A673 (cell line): ENCODE measurements at regions not wholly inside any gene's neighbourhood (a gene's known extent, or its start where the extent isn't known, plus 50 kb on each side); places are given as distances from the start of the nearest gene placed in this dataset.
A peak's percentile ranks its signal among the peaks of the same experiment; 100 is the strongest.

Experiments
- BruUV-seq: library from RNA; stranded (reverse); fragments of 400-500 nt; replicated peaks from 2 replicates; lab custom pipeline; 2021; lab: Mats Ljungman, UMichigan
- CTCF ChIA-PET: fragments of 300-600 bp; sonication (Branson Sonifier 250); formaldehyde crosslinking; loops from one replicate; lab custom pipeline; 2022; ENCODE audit warnings: antibody characterized with exemption; lab: Charles Lee
- POLR2A ChIA-PET: fragments of 300-600 bp; sonication (Branson Sonifier 250); formaldehyde crosslinking; loops from one replicate; lab custom pipeline; 2022; ENCODE audit warnings: antibody characterized with exemption; ENCODE audit not compliant: low non-redundant PET; lab: Charles Lee
- DNase-seq: peaks from one replicate; pipeline ENCODE4 v3.0.0-alpha.2; 2015; ENCODE audit warnings: low spot score
- H3K27ac ChIP-seq: fragments of 200-600 bp; sonication (generic); 2 replicates; pipeline ENCODE4 v1.5.1; 2016; ENCODE audit warnings: mixed run types, low read depth, mild to moderate bottlenecking, mixed read lengths, antibody characterized with exemption, low read length; ENCODE audit not compliant: poor library complexity, severe bottlenecking
- H3K27me3 ChIP-seq: fragments of 200-600 bp; sonication (generic); replicated peaks from 2 replicates; pipeline ENCODE4 v1.6.1; 2017; ENCODE audit warnings: mixed run types, low read depth, mild to moderate bottlenecking, mixed read lengths, antibody characterized with exemption, low read length; ENCODE audit not compliant: insufficient read depth, poor library complexity
- H3K36me3 ChIP-seq: fragments of 200-600 bp; sonication (generic); 2 replicates; pipeline ENCODE4 v1.6.1; 2016; ENCODE audit warnings: mixed run types, mild to moderate bottlenecking, mixed read lengths, antibody characterized with exemption, low read length; ENCODE audit not compliant: insufficient read depth, poor library complexity, severe bottlenecking
- H3K4me1 ChIP-seq: fragments of 200-600 bp; sonication (generic); 2 replicates; pipeline ENCODE4 v1.6.1; 2017; ENCODE audit warnings: mixed run types, mild to moderate bottlenecking, mixed read lengths, antibody characterized with exemption, low read length; ENCODE audit not compliant: insufficient read depth, poor library complexity, severe bottlenecking
- H3K4me3 ChIP-seq: fragments of 200-600 bp; sonication (generic); 2 replicates; pipeline ENCODE4 v1.5.1; 2016; ENCODE audit warnings: low read depth, mixed run types, mild to moderate bottlenecking, mixed read lengths, low read length; ENCODE audit not compliant: poor library complexity, severe bottlenecking
- H3K9me3 ChIP-seq: fragments of 200-600 bp; sonication (generic); 2 replicates; pipeline ENCODE4 v1.6.1; 2016; ENCODE audit warnings: mixed run types, low read depth, mild to moderate bottlenecking, mixed read lengths, antibody characterized with exemption, low read length; ENCODE audit not compliant: poor library complexity, severe bottlenecking
- EZH2 ChIP-seq: fragments of 200-600 bp; sonication (generic); IDR thresholded peaks from 2 replicates; pipeline ENCODE4 v1.6.1; 2017; ENCODE audit warnings: borderline replicate concordance, low read depth, mild to moderate bottlenecking, mixed read lengths, antibody characterized with exemption, low read length; ENCODE audit not compliant: poor library complexity, severe bottlenecking
- intact Hi-C: fragments of 100-400 bp; cut with micrococcal nuclease; formaldehyde crosslinking; loops from one replicate; pipeline ENCODE4 v1.10.0; 2022; ENCODE audit not compliant: unreplicated experiment
- TF ChIP-seq, protein P1 (sequence below): fragments of 300-800, 200-600 bp; sonication (generic); conservative IDR thresholded peaks from 2 replicates; pipeline ENCODE4 v1.5.1; 2017; ENCODE audit warnings: low read depth, mild to moderate bottlenecking, antibody characterized with exemption, low read length, moderate library complexity, mixed read lengths

DNA sequence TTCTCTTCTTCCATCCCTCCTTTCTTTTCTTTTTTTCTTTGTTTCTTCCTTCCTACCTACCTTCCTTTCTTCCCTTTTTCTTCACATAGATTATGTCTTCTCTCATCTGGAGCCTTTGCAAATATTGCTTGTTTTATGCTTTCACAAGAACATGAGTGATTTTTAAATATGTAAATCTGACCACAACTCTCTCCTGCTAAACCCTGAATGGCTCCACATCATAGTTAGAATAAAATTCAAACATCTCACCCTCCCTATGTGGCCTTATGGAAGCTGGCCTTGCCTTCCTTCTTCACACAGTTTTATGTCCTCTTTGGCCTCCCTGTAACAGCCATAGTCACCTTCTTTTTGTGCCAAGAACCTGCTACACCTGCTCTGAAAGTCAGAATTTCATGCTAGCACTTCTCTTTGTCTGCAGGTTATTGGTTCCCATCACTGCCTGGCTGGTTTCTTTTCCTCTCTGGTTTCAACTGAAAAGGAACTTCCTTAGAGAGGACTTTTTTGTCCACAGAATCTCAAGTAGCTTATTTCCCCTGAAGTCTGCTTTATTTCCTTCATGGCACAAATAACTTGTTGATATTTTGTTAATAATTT is 114.3 kb upstream of the TNC start:
- CTCF ChIA-PET: no interaction called here

DNA sequence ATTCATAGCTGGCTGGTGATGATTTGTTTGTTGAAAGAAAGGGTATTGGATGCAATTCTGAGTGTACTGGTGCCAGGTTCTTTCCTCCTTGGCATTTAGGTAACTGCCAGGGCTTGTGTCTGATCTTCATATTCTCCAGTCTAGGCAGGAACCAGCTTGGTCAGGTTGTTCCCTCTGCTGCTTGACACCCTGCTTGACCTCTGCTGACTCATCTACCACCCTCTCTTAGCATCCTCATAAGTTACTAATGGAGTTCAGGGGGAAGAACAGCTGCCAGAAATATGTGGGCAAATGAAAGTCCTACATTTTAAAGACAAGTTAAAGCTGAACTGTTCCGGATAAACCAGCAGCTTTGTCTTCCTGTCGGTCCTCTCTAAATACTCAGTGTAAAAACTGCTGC is 116.1 kb upstream of the TNC start:
- H3K4me1 ChIP-seq: peaks cover 10% of the 10 kb centered on the region
- no peaks in the 10 kb centered on the region for H3K36me3 ChIP-seq
- no peaks in the 10 kb centered on the region for H3K27me3 ChIP-seq
- DNase-seq: no peak
- ChIA-PET POLR2A (interaction anchor here (0.7 kb wide), 1 partner anchor 646 kb away, joined by 3 read pairs; the partner anchor contains the start of gene ATP6V1G1), CTCF (no interaction called here)
- H3K9me3 ChIP-seq: no peaks in the 10 kb centered on the region
- no peak for TF ChIP-seq EZH2
- TF ChIP-seq, protein P1, sequence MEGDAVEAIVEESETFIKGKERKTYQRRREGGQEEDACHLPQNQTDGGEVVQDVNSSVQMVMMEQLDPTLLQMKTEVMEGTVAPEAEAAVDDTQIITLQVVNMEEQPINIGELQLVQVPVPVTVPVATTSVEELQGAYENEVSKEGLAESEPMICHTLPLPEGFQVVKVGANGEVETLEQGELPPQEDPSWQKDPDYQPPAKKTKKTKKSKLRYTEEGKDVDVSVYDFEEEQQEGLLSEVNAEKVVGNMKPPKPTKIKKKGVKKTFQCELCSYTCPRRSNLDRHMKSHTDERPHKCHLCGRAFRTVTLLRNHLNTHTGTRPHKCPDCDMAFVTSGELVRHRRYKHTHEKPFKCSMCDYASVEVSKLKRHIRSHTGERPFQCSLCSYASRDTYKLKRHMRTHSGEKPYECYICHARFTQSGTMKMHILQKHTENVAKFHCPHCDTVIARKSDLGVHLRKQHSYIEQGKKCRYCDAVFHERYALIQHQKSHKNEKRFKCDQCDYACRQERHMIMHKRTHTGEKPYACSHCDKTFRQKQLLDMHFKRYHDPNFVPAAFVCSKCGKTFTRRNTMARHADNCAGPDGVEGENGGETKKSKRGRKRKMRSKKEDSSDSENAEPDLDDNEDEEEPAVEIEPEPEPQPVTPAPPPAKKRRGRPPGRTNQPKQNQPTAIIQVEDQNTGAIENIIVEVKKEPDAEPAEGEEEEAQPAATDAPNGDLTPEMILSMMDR: no peak
- no TSS peak for BruUV-seq
- H3K4me3 ChIP-seq: no peak overlapping the region
- intact Hi-C loops: no loop called here
- H3K27ac ChIP-seq: no peak overlapping the region

More for the DNA sequence above, 114.3 kb upstream of the TNC start:
- H3K9me3 ChIP-seq: no peaks in the 10 kb centered on the region
- H3K4me3 ChIP-seq: no peak overlapping the region
- H3K27me3 ChIP-seq: no peaks in the 10 kb centered on the region
- POLR2A ChIA-PET: interaction anchor here (0.6 kb wide), 1 partner anchor 12 kb away, joined by 3 read pairs; no protein-coding TSS in a partner anchor
- TF ChIP-seq, protein P1: no peak
- no peak for TF ChIP-seq EZH2
- H3K4me1 ChIP-seq: peaks cover 10% of the 10 kb centered on the region
- H3K27ac ChIP-seq: no peak overlapping the region
- DNase-seq: no peak
- H3K36me3 ChIP-seq: no peaks in the 10 kb centered on the region
- intact Hi-C loops: no loop called here
- TSS peak; percentile 80 for BruUV-seq

DNA sequence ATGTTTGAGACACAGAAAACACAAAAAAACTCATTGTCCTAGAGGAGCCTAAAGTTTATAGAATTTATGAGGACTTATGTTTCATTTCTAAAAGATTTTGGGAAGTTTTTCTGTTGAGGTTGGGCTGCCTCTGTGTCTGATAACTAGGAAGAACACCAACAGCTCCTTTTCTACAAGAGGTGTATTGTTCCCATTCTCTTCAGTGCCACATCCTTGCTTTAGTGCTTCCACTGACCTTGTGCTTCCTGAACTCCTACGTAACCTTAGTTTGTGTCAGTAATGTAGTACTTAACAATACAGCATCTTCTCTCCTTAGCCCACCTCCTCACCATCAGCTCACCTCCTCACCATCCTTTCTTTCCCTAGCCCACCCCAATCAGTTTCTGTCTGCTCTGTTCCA is 117.3 kb upstream of the TNC start:
- BruUV-seq: no TSS peak
- ChIA-PET CTCF (no interaction called here), POLR2A (no interaction called here)
- Histone ChIP-seq H3K4me3 (no peak overlapping the region), H3K4me1 (peaks cover 10% of the 10 kb centered on the region), H3K9me3 (no peaks in the 10 kb centered on the region), H3K27me3 (no peaks in the 10 kb centered on the region), H3K36me3 (no peaks in the 10 kb centered on the region), H3K27ac (no peak overlapping the region)
- intact Hi-C loops: no loop called here
- no peak for DNase-seq
- TF ChIP-seq EZH2: no peak
- TF ChIP-seq, protein P1: no peak
